Activated CD8-positive, alpha-beta memory T cell treated with anti-CD3 and anti-CD28 coated beads, Interleukin-2, amount 10 ng/mL, durations not matched to agents 7 days and 5 days (primary cell): ENCODE measurements at regions not wholly inside any gene's neighbourhood (a gene's known extent, or its start where the extent isn't known, plus 50 kb on each side); places are given as distances from the start of the nearest gene placed in this dataset.

Source experiments
- ATAC-seq: fragments of 150-1000 bp; cut with Tn5 transposase; one replicate; pipeline ENCODE4 v1.10.0; 2021; ENCODE audit warnings: moderate library complexity
- CTCF ChIA-PET: fragments of 350-600 bp; sonication (Branson Sonifier 250); formaldehyde crosslinking; loops from one replicate; lab custom pipeline; 2021; ENCODE audit warnings: antibody characterized with exemption; lab: Charles Lee
- DNase-seq: peaks from one replicate; pipeline ENCODE4 v3.0.0-alpha.2; 2020
- H3K27ac Mint-ChIP-seq: one replicate; pipeline ENCODE4 v1.8.0; 2021; ENCODE audit warnings: mild to moderate bottlenecking, mixed read lengths
- H3K27me3 Mint-ChIP-seq: one replicate; pipeline ENCODE4 v1.8.0; 2021; ENCODE audit warnings: mixed read lengths
- H3K36me3 Mint-ChIP-seq: one replicate; pipeline ENCODE4 v1.8.0; 2021; ENCODE audit warnings: mild to moderate bottlenecking, mixed read lengths
- H3K4me1 Mint-ChIP-seq: one replicate; pipeline ENCODE4 v1.8.0; 2021; ENCODE audit warnings: mixed read lengths
- H3K4me3 Mint-ChIP-seq: one replicate; pipeline ENCODE4 v1.8.0; 2021; ENCODE audit warnings: mild to moderate bottlenecking, moderate library complexity, mixed read lengths
- H3K9me3 Mint-ChIP-seq: one replicate; pipeline ENCODE4 v1.8.0; 2022; ENCODE audit warnings: low read depth, mixed read lengths

- no peaks in the 10 kb centered on the region for H3K27me3 Mint-ChIP-seq
- peaks cover 3% of the 10 kb centered on the region for H3K9me3 Mint-ChIP-seq
- H3K36me3 Mint-ChIP-seq = no peaks in the 10 kb centered on the region
- no peak overlapping the region for H3K4me3 Mint-ChIP-seq
- ATAC-seq = no peak
- DNase-seq = no peak
- CTCF ChIA-PET = no interaction called here
- H3K27ac Mint-ChIP-seq = no peak overlapping the region
- H3K4me1 Mint-ChIP-seq = no peaks in the 10 kb centered on the region
These were observed 264.9 kb downstream of the SUDS3 start for GRCh38 chr12:118641249-118641648.

- Mint-ChIP-seq H3K4me3 (no peak overlapping the region), H3K36me3 (no peaks in the 10 kb centered on the region), H3K27me3 (no peaks in the 10 kb centered on the region), H3K4me1 (no peaks in the 10 kb centered on the region), H3K9me3 (no peaks in the 10 kb centered on the region), H3K27ac (no peak overlapping the region)
- DNase-seq (no peak), ATAC-seq (no peak)
- CTCF ChIA-PET = no interaction called here
These were observed 268.9 kb downstream of the SUDS3 start for GRCh38 chr12:118645219-118645618.

GRCh38 chr12:118649765-118650585 is 273.6 kb downstream of the SUDS3 start:
- Mint-ChIP-seq H3K36me3 (no peaks in the 10 kb centered on the region), H3K4me3 (no peak overlapping the region), H3K4me1 (no peaks in the 10 kb centered on the region), H3K27ac (no peak overlapping the region), H3K27me3 (no peaks in the 10 kb centered on the region), H3K9me3 (no peaks in the 10 kb centered on the region)
- ATAC-seq = no peak
- CTCF ChIA-PET = no interaction called here
- DNase-seq = no peak

- no peaks in the 10 kb centered on the region for H3K27me3 Mint-ChIP-seq
- DNase-seq (no peak), ATAC-seq (no peak)
- no peak overlapping the region for H3K27ac Mint-ChIP-seq
- no peak overlapping the region for H3K4me3 Mint-ChIP-seq
- H3K9me3 Mint-ChIP-seq = no peaks in the 10 kb centered on the region
- CTCF ChIA-PET = no interaction called here
- H3K36me3 Mint-ChIP-seq = no peaks in the 10 kb centered on the region
- H3K4me1 Mint-ChIP-seq = no peaks in the 10 kb centered on the region
These were observed 274.2 kb downstream of the SUDS3 start for GRCh38 chr12:118650586-118650960.

- Mint-ChIP-seq H3K36me3 (no peaks in the 10 kb centered on the region), H3K27ac (no peak overlapping the region), H3K9me3 (no peaks in the 10 kb centered on the region), H3K27me3 (no peaks in the 10 kb centered on the region), H3K4me1 (no peaks in the 10 kb centered on the region), H3K4me3 (no peak overlapping the region)
- DNase-seq = no peak
- CTCF ChIA-PET = no interaction called here
- ATAC-seq = no peak
These were observed 275.1 kb downstream of the SUDS3 start for GRCh38 chr12:118651487-118651886.

GRCh38 chr12:118655588-118655987 is 279.2 kb downstream of the SUDS3 start:
- CTCF ChIA-PET = no interaction called here
- DNase-seq = no peak

GRCh38 chr12:118680356-118680963 is 300.9 kb upstream of the SRRM4 start:
- no peaks in the 10 kb centered on the region for H3K4me1 Mint-ChIP-seq
- peaks cover 2% of the 10 kb centered on the region for H3K9me3 Mint-ChIP-seq
- no peaks in the 10 kb centered on the region for H3K36me3 Mint-ChIP-seq
- DNase-seq (no peak), ATAC-seq (no peak)
- CTCF ChIA-PET = no interaction called here
- H3K27me3 Mint-ChIP-seq = no peaks in the 10 kb centered on the region
- H3K27ac Mint-ChIP-seq = no peak overlapping the region
- H3K4me3 Mint-ChIP-seq = no peak overlapping the region

More at GRCh38 chr12:118655588-118655987, 279.2 kb downstream of the SUDS3 start:
- no peaks in the 10 kb centered on the region for H3K27me3 Mint-ChIP-seq
- no peaks in the 10 kb centered on the region for H3K36me3 Mint-ChIP-seq
- H3K4me3 Mint-ChIP-seq = no peak overlapping the region
- H3K9me3 Mint-ChIP-seq = no peaks in the 10 kb centered on the region
- ATAC-seq = no peak
- no peak overlapping the region for H3K27ac Mint-ChIP-seq
- H3K4me1 Mint-ChIP-seq = no peaks in the 10 kb centered on the region

GRCh38 chr12:118682656-118683055 is 298.7 kb upstream of the SRRM4 start:
- Mint-ChIP-seq H3K36me3 (no peaks in the 10 kb centered on the region), H3K27me3 (no peaks in the 10 kb centered on the region), H3K4me1 (no peaks in the 10 kb centered on the region), H3K9me3 (no peaks in the 10 kb centered on the region), H3K4me3 (no peak overlapping the region), H3K27ac (no peak overlapping the region)
- DNase-seq (no peak), ATAC-seq (no peak)
- CTCF ChIA-PET = no interaction called here

GRCh38 chr12:118685983-118686607 is 295.2 kb upstream of the SRRM4 start:
- CTCF ChIA-PET = no interaction called here
- ATAC-seq (no peak), DNase-seq (no peak)
- Mint-ChIP-seq H3K27me3 (no peaks in the 10 kb centered on the region), H3K36me3 (no peaks in the 10 kb centered on the region), H3K4me3 (no peak overlapping the region), H3K9me3 (no peaks in the 10 kb centered on the region), H3K27ac (no peak overlapping the region), H3K4me1 (no peaks in the 10 kb centered on the region)

- no peaks in the 10 kb centered on the region for H3K9me3 Mint-ChIP-seq
- no peaks in the 10 kb centered on the region for H3K27me3 Mint-ChIP-seq
- CTCF ChIA-PET = no interaction called here
- DNase-seq (no peak), ATAC-seq (no peak)
- H3K4me1 Mint-ChIP-seq = no peaks in the 10 kb centered on the region
- no peaks in the 10 kb centered on the region for H3K36me3 Mint-ChIP-seq
- no peak overlapping the region for H3K27ac Mint-ChIP-seq
- no peak overlapping the region for H3K4me3 Mint-ChIP-seq
These were observed 291.5 kb upstream of the SRRM4 start for GRCh38 chr12:118689793-118690192.

- Mint-ChIP-seq H3K9me3 (no peaks in the 10 kb centered on the region), H3K4me1 (no peaks in the 10 kb centered on the region), H3K4me3 (no peak overlapping the region), H3K27me3 (no peaks in the 10 kb centered on the region), H3K36me3 (no peaks in the 10 kb centered on the region), H3K27ac (no peak overlapping the region)
- CTCF ChIA-PET = no interaction called here
- ATAC-seq = no peak
- no peak for DNase-seq
These were observed 290.8 kb upstream of the SRRM4 start for GRCh38 chr12:118690506-118690905.

- Mint-ChIP-seq H3K4me1 (no peaks in the 10 kb centered on the region), H3K36me3 (no peaks in the 10 kb centered on the region), H3K27me3 (no peaks in the 10 kb centered on the region), H3K4me3 (no peak overlapping the region), H3K27ac (no peak overlapping the region), H3K9me3 (no peaks in the 10 kb centered on the region)
- ATAC-seq = no peak
- no peak for DNase-seq
- CTCF ChIA-PET = no interaction called here
These were observed 287.1 kb upstream of the SRRM4 start for GRCh38 chr12:118694128-118694775.

- Mint-ChIP-seq H3K36me3 (no peaks in the 10 kb centered on the region), H3K4me3 (no peak overlapping the region), H3K27me3 (no peaks in the 10 kb centered on the region), H3K27ac (no peak overlapping the region), H3K4me1 (no peaks in the 10 kb centered on the region), H3K9me3 (peaks cover 10% of the 10 kb centered on the region)
- CTCF ChIA-PET = no interaction called here
- ATAC-seq (no peak), DNase-seq (no peak)
These were observed 276.7 kb upstream of the SRRM4 start for GRCh38 chr12:118704527-118705241.
